Lung (tissue), 11 donors: ENCODE measurements at regions not wholly inside any gene's neighbourhood (a gene's known extent, or its start where the extent isn't known, plus 50 kb on each side); places are given as distances from the start of the nearest gene placed in this dataset.

Experiments
- ATAC-seq: fragments of 200-7000 bp; cut with Tn5 transposase; one replicate; pipeline ENCODE4 v1.9.1; 2020; ENCODE audit warnings: moderate number of reproducible peaks; ENCODE audit not compliant: insufficient read depth, low FRiP score
- DNase-seq, 3 donors: peaks; one replicate each; pipeline ENCODE4 v3.0.0-alpha.2; 2013 to 2017
- H3K27ac ChIP-seq, 2 donors: one replicate each; pipeline ENCODE4 v1.5.1; 2013; ENCODE audit warnings: mild to moderate bottlenecking in 2 of 2, moderate library complexity in 2 of 2, control low read depth in 1 of 2, inconsistent platforms in 1 of 2, low read depth in 1 of 2, low read length in 1 of 2
- H3K27me3 ChIP-seq, 3 donors: one replicate each; pipeline ENCODE4 v1.5.1; 2013; ENCODE audit warnings: low read length in 2 of 3; ENCODE audit not compliant: control insufficient read depth in 3 of 3, insufficient read depth in 3 of 3
- H3K36me3 ChIP-seq, 4 donors: one replicate each; pipeline ENCODE4 v1.5.1; 2013; ENCODE audit warnings: low read length in 4 of 4, mild to moderate bottlenecking in 1 of 4, moderate library complexity in 1 of 4; ENCODE audit not compliant: control insufficient read depth in 4 of 4, insufficient read depth in 4 of 4
- H3K4me1 ChIP-seq, 5 donors: one replicate each; pipeline ENCODE4 v1.5.1; 2013; ENCODE audit warnings: low read length in 5 of 5, mild to moderate bottlenecking in 2 of 5, moderate library complexity in 1 of 5; ENCODE audit not compliant: control insufficient read depth in 5 of 5, insufficient read depth in 5 of 5
- H3K4me3 ChIP-seq: one replicate; pipeline ENCODE4 v1.5.1; 2013; ENCODE audit warnings: mild to moderate bottlenecking, control low read depth, moderate library complexity
- H3K9ac ChIP-seq, 2 donors: one replicate each; pipeline ENCODE4 v1.5.1; 2013; ENCODE audit warnings: low read length in 2 of 2, control low read depth in 1 of 2; ENCODE audit not compliant: insufficient read depth in 1 of 2
- H3K9me3 ChIP-seq, 4 donors: one replicate each; pipeline ENCODE4 v1.5.1; 2013; ENCODE audit warnings: low read length in 3 of 4, mild to moderate bottlenecking in 1 of 4, moderate library complexity in 1 of 4; ENCODE audit not compliant: control insufficient read depth in 4 of 4, insufficient read depth in 3 of 4
- WGBS, 2 donors: extraction: QIAGEN DNeasy Blood & Tissue Kit; methylation state at CpG; one replicate each; pipeline ENCODE4 v1.1.7; 2013; 5-methylcytosine and 5-hydroxymethylcytosine counted together
- TF ChIP-seq, protein P1 (sequence below): IDR thresholded peaks from 2 replicates; pipeline ENCODE4 v1.5.1; 2012; ENCODE audit warnings: mild to moderate bottlenecking; ENCODE audit errors: control extremely low read depth, extremely low read depth
- donor health status: control.
- donor health status: control.
- donor health status: Bipolar disorder and iron deficiency.
- donor health status: healthy.
- donor health status: DM: yes; HTN: yes; CAD: no.

DNA sequence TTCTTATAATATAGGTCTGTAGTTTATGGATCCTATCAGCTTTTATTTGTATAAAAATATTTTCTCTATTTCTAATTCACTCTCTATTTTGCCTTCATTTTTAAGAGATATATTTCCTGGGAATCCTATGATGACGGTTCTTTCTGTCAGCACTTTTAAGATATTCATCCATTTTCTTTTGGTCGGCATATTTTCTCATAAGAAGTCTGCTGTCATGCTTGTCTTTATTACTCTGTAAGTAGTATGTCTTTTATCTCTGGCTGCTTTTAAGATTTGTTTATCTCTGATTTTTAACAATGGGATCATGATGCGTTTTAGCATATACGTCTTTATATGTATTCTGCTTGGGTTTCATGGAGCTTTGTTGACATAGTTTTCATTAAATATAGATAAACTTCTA, 175.5 kb downstream of the SNX19 start:
- no peaks in the 10 kb centered on the region for H3K27me3 ChIP-seq
- no peak overlapping the region for H3K9ac ChIP-seq
- no peak for DNase-seq
- H3K9me3 ChIP-seq: peaks cover 2 to 7% (median 4%) of the 10 kb centered on the region in 4 donors
- 94 to 96% methylated on average over 4 of the region's 4 CpGs for WGBS, 2 donors
- ATAC-seq: no peak
- peaks cover 0 to 49% (median 9%) of the 10 kb centered on the region in 5 donors for H3K4me1 ChIP-seq
- no peaks in the 10 kb centered on the region for H3K36me3 ChIP-seq
- no peak overlapping the region for H3K4me3 ChIP-seq
- H3K27ac ChIP-seq: no peak overlapping the region
- TF ChIP-seq, protein P1, sequence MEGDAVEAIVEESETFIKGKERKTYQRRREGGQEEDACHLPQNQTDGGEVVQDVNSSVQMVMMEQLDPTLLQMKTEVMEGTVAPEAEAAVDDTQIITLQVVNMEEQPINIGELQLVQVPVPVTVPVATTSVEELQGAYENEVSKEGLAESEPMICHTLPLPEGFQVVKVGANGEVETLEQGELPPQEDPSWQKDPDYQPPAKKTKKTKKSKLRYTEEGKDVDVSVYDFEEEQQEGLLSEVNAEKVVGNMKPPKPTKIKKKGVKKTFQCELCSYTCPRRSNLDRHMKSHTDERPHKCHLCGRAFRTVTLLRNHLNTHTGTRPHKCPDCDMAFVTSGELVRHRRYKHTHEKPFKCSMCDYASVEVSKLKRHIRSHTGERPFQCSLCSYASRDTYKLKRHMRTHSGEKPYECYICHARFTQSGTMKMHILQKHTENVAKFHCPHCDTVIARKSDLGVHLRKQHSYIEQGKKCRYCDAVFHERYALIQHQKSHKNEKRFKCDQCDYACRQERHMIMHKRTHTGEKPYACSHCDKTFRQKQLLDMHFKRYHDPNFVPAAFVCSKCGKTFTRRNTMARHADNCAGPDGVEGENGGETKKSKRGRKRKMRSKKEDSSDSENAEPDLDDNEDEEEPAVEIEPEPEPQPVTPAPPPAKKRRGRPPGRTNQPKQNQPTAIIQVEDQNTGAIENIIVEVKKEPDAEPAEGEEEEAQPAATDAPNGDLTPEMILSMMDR: no peak

DNA sequence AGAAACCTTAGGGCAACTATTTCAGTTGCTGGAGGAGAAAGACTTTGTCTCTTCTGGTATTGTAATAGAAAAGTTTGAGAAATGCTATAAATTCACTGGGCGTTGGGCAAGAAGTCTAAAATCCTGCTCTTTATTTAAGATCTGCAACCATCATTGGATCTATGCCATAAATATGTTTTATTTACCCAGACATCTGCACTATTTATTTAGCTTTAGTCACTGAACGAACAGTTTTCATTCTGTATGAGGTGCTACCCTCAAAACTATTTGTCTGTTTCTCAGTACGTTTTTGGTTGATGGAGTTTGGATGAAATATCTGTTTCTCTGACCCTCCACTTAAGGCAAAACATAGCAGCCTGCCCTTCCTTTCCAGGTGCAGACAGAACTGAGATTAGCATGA, 171.5 kb downstream of the SNX19 start:
- no peak overlapping the region for H3K4me3 ChIP-seq
- no peak for ATAC-seq
- H3K36me3 ChIP-seq: no peaks in the 10 kb centered on the region
- peaks cover 2 to 5% (median 4%) of the 10 kb centered on the region in 4 donors for H3K9me3 ChIP-seq
- DNase-seq: peak in 2 of 3 donors; percentile 86 to 90
- no peak overlapping the region for H3K9ac ChIP-seq
- no peaks in the 10 kb centered on the region for H3K27me3 ChIP-seq
- no peak overlapping the region for H3K27ac ChIP-seq
- 62 to 80% methylated on average over 3 of the region's 3 CpGs for WGBS, 2 donors
- peaks cover 0 to 27% (median 0%) of the 10 kb centered on the region in 5 donors for H3K4me1 ChIP-seq
- TF ChIP-seq, protein P1: no peak

DNA sequence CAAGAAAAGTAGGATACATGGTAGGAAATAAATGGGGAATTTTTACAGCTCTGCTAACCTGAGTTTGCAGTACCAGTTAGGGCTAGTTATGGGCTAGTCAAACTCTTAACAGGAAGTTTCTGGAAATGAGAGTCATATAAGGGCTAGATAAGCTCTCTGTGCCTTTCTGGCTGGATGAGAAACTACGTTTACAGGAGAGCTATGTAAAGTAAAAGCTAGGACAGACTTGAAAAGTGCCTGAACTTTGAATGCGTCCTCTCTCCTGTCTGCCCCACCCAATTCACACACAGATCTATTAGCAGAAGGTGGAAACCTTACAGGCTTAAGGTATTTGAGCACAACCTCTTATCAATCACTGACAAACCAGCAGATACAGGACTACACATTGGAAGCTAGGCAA, 167.1 kb downstream of the SNX19 start:
- no peaks in the 10 kb centered on the region for H3K9me3 ChIP-seq
- no peak for DNase-seq
- no peak overlapping the region for H3K27ac ChIP-seq
- 56 to 81% methylated on average over 2 of the region's 2 CpGs for WGBS, 2 donors
- ATAC-seq: no peak
- no peaks in the 10 kb centered on the region for H3K27me3 ChIP-seq
- peaks cover 0 to 14% (median 0%) of the 10 kb centered on the region in 5 donors for H3K4me1 ChIP-seq
- no peak overlapping the region for H3K4me3 ChIP-seq
- TF ChIP-seq, protein P1: no peak
- H3K9ac ChIP-seq: no peak overlapping the region
- no peaks in the 10 kb centered on the region for H3K36me3 ChIP-seq

DNA sequence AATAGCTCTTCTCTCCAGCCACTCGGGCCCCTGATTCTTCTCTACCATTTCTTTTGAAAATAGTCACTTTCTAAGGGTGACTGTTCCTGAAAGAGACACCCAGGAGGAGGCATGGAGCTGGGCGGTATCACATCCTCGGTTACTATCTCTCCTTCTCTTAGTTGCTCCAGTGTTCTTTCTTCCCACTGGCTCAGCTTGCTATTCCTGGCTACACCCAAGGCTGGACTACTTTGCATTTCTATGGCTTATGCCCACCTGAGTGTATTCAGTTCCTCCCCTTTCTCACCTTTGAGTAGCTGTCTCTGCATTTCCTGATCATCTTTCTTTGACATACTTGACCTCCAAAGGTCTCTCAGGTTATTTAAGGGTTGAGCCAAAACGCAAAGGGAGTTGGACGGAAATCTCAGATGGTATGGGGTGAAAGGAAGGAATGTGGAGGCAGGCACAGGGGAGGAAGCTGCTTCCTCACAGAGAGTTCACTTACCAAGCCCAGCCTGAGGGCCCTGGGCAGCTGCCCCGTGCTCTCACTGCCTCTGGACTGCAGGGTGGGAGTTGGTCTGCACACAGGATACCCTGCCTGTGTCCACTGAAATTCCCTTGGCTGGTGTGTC, 155.7 kb downstream of the SNX19 start:
- H3K27ac ChIP-seq: no peak overlapping the region
- no peaks in the 10 kb centered on the region for H3K36me3 ChIP-seq
- ATAC-seq (no peak), DNase-seq (no peak)
- no peak overlapping the region for H3K9ac ChIP-seq
- H3K9me3 ChIP-seq: no peaks in the 10 kb centered on the region
- no peaks in the 10 kb centered on the region for H3K27me3 ChIP-seq
- H3K4me1 ChIP-seq: peaks cover 0 to 8% (median 0%) of the 10 kb centered on the region in 5 donors
- H3K4me3 ChIP-seq: no peak overlapping the region
- 68 to 74% methylated on average over 6 of the region's 6 CpGs for WGBS, 2 donors
- TF ChIP-seq, protein P1: no peak
